ENCODE measurements at regions not wholly inside any gene's neighbourhood (a gene's known extent, or its start where the extent isn't known, plus 50 kb on each side); places are given as distances from the start of the nearest gene placed in this dataset.

DNA sequence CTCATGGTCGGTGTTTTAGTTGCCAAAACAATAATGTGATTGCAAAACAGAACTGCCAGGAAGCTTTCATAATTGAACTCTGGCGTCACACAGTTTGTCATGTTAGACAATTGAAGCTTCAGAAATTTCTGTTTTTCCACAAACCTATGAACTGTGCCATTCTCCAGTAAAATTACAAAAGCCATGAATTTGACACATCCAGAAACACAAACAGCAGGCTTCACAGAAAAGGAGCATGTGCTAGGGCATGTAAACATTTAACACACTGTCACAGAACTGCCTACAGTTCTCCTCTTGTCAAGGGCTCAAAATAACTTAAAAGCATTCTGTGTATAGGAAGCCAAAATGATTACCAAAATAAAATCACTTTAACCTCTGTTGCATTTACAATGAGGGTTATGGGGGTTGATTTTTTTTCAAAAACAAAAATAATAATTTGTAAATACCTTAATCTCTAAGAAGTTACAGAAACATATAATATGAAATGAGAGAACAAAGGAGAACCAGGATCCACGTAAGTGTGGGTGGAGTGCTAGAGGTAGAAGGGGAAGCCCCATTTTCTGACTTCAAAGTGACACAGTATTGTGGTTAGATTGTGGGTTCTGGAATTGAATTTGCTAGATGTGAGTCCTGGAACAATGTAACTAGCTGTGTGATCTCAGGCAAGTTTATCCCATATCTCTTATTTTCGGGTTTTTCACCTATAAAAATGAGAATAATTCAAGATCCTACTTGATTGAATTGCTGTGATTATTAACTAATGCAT lies 295.0 kb downstream of the CENPC start:
- FAIRE-seq (no peak), DNase-seq (ENCODE audit: extremely low spot score, insufficient read length, low read depth) (no peak)

DNA sequence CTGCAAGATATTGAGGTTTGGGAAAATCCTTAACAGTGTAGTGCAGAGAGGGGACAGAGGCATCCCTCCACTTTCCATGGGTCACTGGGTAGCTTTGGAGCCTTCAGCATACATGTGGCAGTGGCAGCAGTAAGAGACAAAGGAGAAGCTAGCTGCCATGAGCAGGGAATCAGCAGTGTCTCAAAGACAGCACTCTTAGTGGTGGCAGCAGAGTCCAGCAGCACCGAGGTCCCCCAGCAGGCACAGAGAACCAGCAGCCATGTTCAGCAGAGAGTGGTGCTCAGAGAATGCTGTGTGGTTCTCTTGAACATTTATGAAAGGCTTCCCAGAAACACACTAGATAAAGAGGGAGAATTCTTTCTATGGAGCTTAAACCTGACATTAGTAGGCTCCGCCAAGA lies 308.5 kb downstream of the CENPC start:
- no peak for DNase-seq (ENCODE audit: extremely low spot score, insufficient read length, low read depth)
- no peak for FAIRE-seq

DNA sequence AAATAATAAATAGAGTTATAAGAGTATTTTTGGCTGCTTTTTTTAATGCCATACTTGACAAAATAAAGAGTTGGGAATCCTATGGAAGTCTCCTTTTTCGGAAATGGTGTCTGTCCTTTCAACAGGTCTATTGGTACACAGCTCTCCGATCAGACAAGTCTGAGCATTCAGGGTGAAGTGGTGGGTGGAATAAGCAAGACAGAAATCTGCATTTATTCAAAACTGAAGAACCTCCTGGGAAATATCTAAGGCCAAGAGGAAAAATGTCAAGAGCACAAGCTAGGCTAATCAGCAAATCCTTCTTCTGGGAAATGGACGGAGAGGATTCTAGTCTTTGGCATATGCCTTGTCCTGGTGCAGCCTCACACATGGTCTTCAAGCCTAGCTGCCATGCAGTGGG lies 309.0 kb downstream of the CENPC start:
- FAIRE-seq: no peak
- no peak for DNase-seq (ENCODE audit: extremely low spot score, insufficient read length, low read depth)

DNA sequence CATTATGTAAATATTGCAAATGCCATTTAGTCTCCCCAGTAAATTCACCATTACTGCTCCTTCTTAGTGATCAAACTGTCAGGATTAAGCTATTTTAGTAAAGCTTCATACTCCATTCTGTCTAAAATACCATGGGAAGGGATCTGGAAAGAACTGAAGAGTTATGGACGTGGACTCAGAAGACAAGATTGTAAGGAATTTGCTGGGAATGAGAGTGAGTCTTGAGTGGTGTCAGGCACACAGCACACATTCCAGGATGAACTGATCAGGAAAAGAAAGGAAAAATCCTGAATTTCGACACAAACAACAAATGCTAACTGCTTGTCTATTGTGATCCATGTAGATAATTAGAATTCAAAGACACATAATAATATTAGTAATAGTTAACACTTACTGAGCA lies 311.0 kb downstream of the CENPC start:
- FAIRE-seq: no peak
- DNase-seq (ENCODE audit: extremely low spot score, insufficient read length, low read depth): no peak

DNA sequence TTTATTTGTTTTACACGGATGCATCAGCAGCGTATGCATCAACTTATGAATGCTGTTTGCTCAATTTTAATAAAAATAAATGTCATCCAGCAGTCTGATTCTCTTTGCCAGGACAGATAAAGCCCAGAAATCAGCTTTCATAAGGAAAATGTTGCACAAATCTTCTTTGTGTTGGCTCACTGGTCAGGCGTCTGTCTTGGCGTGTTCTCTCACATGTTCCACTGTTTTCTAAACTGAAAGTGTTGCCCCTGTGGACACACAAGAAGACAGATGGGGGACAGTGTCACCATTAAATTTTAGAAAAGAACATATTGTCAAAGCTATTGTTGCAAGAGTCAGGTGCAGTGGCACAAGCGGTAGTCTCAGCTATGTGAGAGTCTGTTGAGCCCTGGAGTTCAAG lies 316.2 kb downstream of the CENPC start:
- FAIRE-seq (no peak), DNase-seq (ENCODE audit: extremely low spot score, insufficient read length, low read depth) (no peak)

DNA sequence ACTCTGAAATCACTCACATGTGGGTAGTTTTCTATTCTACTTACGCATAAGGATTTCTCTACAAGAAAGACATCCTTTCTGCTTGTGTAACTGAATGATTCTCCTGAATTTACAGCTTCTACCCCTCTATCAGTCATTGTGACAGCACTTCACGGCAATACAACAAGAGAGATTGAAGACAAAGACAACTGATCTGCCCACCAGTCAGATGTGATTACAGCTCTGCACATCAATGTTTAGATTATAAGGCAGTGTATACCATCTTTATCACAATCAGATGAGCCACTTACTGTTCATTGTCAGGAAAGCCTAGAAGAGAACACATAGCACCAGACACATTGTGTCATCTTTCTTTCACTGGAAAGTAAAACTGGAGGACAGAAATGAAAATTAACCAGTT lies 324.4 kb downstream of the CENPC start:
- DNase-seq (ENCODE audit: extremely low spot score, insufficient read length, low read depth) (no peak), FAIRE-seq (no peak)

DNA sequence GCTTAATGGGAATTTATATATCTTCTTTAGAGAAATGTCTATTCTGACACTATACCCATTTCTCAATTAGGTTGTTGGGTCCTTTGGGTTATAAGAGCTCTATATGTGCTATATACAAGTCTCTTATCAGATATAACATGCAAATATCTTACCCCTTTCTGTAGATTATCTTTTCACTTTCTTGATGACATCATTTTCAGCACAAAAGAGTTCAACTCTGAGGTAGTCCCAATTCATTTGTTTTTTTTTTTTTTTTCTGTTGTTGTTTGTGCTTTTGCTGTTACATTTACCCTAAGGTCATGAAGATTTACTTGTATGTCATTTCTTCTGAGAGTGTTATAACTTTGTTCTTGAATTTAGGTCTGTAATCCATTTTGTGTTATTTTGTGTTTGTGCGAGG lies 326.4 kb downstream of the CENPC start:
- FAIRE-seq (no peak), DNase-seq (ENCODE audit: extremely low spot score, insufficient read length, low read depth) (no peak)

DNA sequence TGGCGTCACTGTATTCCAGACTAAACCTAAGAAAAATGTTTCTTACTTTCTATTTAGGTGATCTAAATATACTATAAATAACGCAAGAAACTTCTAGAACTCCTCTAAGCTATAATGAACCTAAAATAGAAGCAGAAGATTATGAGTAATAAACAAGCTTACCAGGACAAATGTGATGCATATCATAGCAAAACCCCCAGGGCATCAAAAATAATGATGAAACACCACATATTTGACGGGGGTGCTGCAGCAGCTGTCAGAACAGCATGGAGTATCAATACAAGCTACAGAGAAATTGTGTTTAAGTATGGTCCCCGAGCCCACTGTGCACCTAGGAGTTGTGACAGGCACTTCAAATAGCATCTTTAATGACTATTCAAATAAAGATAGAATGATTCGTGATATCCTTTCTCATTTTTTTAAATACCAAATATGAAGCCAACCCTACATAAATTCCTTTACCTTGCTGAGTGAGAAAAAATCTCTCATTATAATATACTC lies 337.3 kb downstream of the CENPC start:
- DNase-seq (ENCODE audit: extremely low spot score, insufficient read length, low read depth) (no peak), FAIRE-seq (no peak)

DNA sequence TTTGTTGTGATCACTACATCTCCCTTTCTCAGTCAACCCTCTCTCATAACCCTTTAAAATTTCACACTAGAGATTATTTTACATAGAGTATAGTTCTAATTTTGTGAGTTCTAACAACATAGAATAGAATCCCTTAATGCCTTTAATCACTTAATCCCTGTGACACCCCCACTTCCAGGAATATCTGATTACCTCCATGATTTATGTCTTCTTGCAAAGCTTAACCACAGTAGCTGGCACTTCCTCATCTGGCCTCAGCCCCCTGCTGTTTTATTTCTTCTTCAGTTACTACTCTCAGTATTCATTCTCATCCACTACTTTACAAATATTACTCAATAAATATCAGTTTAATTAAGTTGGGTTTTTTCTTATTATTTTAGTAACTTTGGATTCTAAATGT lies 340.9 kb downstream of the CENPC start:
- no peak for FAIRE-seq
- DNase-seq (ENCODE audit: extremely low spot score, insufficient read length, low read depth): no peak

DNA sequence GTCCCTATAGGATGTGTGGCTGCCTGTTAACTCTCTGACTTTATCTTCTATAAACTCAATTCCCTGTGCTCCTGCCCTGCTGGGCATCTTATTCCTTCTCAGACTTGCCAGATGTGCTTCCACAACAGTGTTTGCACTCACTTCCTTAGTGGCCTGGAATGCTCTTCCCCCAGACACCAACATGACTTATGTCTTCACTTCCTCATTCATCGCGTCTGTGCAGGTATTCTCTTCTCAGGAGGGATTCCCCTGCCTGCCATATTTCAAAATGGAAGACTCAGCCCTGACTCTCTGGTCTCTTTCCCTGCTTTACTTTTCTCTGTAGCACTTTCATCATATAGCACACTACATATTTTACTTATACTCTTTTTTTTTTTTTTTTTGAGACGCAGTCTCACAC lies 344.0 kb downstream of the CENPC start:
- no peak for FAIRE-seq
- DNase-seq (ENCODE audit: extremely low spot score, insufficient read length, low read depth): no peak

DNA sequence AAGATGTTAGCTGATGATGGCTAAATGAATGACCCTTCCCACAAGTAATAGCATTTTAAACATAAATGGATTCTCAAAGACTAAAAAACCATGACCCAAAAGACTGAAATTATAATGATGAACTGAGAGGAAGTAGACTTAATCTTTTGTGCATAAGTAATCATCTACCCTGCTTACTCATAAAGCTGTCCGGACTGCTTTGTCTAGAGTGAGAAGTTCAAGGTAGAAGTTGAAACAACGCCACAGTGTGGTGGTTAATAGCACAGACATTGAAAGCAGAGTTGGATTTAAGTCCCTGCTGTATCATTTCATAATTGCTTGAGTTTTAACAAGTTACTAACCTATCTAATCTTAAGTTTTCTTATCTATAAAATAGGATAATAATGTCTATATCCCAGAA lies 346.6 kb downstream of the CENPC start:
- FAIRE-seq: no peak
- no peak for DNase-seq (ENCODE audit: extremely low spot score, insufficient read length, low read depth)

DNA sequence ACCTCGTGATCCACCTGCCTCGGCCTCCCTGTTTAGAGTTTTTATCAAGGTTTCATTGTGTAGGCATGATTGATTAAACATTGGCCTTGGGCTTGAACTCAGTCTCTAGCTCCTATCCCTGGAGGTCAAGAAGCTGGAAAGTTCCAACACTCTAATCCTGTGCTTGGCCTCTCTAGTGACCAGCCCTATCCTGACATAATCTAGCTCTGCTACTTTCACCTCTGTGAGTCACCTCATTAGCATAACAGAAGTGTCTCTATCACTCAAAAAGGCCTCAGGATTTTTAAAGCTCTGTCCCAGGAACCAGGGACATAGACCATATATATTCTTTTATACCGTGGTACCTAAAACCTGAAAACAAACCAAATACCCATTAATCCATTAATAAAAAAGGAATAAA lies 377.5 kb downstream of the CENPC start:
- DNase-seq (ENCODE audit: extremely low spot score, insufficient read length, low read depth) (no peak), FAIRE-seq (no peak)

DNA sequence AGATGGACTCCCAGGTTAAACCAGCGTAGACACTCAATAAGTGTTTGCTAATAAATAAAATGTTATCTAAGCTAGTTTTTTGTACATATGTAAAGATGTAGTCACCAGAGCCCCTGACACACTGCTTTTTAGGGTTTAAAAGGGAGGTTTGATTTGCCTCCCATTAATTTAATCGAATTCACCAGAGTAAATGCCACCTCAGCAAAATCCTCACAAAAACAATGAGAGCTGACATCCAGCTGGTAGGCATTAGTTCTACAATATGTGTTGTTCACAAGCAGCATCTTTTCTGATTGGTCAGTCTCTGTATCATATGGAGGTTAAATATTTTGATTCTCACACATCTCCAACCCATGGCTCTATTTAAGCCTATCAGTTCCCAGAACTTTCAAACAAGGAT lies 382.6 kb downstream of the CENPC start:
- no peak for DNase-seq (ENCODE audit: extremely low spot score, insufficient read length, low read depth)

DNA sequence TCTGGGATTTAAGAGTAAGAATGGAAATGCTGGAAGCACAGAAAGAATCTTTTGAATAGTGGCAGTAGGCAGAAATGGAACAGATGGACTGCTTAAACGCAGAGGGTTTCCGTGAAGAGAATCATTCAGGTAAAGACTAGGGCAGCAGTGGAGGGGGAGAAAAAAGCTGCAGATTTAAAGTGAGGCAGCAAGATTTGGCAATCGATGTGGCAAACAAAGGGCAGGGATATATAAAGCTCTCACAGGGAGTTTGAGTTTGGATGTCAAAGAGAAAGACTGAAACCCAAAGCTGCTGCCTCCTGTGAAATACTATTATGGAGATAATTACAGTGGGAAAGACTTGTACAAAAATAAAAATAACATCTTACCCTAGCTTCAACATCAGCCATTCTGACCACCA lies 384.0 kb downstream of the CENPC start:
- FAIRE-seq: no peak
- DNase-seq (ENCODE audit: extremely low spot score, insufficient read length, low read depth): no peak

More for the DNA sequence above, 382.6 kb downstream of the CENPC start:
- FAIRE-seq: no peak

DNA sequence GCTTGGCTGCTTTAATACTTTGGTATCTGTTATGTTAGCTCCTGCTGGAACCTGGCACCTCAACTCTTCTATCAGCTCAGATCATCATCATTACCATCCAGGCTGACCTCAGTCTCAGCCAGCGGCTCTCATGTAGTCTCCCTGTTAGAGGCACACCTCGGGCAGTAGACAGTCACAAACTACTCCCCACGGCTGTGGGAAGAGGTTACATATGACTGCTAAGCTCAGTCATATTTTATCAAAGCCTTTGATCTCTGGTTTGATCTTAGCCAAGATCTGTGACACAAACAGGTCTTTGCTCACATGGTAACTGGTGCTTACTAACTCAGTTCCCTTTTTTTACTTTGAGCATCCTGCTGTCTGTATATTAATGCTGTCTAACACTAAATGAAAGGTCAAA lies 384.9 kb downstream of the CENPC start:
- DNase-seq (ENCODE audit: extremely low spot score, insufficient read length, low read depth): no peak

DNA sequence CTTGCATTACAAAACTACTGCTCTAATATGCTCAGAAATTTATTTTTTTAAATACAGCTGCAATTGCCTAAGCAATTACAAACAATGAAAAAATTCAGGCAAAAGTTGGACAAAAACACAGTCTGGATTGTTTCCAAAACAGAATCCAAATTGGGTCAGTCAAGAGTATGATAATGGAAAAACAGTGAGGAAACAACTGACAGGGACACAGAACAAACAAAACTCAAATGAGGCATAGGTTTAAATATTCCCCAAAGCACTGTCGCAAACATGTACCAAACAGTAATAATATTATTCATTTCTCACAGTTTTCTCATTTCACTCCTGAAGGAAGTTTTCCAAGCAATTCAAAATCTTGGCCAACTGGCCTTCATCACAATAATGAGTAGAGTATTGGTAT lies 386.6 kb downstream of the CENPC start:
- DNase-seq (ENCODE audit: extremely low spot score, insufficient read length, low read depth): no peak
- FAIRE-seq: no peak

More for the DNA sequence above, 384.9 kb downstream of the CENPC start:
- no peak for FAIRE-seq

DNA sequence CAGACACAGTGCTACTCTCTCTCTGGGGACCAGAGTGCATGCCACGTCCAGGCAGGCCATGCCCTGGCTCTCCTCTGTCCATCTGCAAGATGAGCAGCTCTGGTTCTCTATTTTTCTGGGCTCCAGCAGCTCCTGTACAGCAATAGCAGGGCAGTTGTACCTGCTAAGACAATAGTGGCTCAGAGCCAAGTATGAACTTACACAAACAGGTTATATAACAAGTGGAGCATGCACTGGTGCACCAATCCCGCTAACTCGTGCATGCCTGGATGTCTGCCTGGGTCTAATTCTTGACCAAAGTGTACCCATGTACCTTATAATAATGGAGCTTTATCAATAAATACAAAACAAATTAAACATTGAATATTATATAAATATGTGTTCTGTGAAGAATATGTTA lies 392.3 kb downstream of the CENPC start:
- FAIRE-seq: no peak
- DNase-seq (ENCODE audit: extremely low spot score, insufficient read length, low read depth): no peak

DNA sequence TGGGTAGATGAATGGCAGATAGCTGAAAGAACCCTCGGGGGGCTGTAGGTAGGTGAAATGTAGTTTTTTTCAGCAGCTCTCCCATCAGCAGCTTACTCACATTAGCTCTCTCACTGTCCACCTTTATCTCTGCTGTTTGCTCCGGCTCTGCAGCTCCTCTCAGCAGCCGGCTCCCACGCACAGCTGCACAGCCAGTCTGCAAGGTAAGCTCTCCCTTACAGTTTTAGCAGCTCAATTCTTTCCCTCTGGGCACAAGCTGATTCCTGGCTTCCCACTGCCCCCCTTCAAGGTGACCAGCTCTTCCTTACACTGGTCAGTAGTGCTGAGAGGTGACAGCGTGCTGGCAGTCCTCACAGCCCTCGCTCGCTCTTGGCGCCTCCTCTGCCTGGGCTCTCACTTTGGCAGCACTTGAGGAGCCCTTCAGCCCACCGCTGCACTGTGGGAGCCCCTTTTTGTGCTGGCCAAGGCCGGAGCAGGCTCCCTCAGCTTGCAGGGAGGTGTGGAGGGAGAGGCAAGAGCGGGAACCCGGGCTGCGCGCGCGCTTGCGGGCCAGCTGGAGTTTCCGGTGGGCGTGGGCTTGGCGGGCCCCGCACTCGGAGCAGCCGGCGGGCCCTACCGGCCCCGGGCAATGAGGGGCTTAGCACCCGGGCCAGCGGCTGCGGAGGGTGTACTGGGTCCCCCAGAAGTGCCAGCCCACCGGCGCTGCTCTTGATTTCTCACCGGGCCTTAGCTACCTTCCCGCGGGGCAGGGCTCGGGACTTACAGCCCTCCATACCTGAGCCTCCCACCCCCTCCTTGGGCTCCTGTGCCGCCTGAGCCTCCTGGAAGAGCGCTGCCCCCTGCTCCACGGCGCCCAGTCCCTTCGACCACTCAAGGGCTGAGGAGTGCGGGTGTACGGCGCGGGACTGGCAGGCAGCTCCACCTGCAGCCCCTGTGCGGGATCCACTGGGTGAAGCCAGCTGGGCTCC lies 393.6 kb downstream of the CENPC start:
- FAIRE-seq (no peak), DNase-seq (ENCODE audit: extremely low spot score, insufficient read length, low read depth) (no peak)

DNA sequence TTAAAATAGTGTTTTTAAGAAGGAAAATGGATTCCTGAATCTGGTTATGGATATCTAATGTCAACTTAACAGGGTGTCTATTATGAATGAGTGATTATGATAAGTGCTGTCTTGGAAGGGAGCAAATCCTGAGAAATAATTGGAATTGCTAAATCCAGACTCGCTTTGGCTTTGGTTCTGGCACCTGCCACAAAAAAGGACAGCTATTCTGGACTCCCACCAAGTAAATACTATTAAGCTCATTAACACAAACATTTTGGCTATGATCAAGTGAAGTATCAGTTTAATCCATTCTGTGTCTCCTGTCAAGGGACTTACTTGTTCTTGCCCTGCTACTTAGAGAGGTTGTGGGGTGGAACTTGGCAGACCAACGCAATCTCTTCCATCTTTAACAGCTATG lies 403.7 kb downstream of the CENPC start:
- no peak for DNase-seq (ENCODE audit: extremely low spot score, insufficient read length, low read depth)
- FAIRE-seq: no peak

DNA sequence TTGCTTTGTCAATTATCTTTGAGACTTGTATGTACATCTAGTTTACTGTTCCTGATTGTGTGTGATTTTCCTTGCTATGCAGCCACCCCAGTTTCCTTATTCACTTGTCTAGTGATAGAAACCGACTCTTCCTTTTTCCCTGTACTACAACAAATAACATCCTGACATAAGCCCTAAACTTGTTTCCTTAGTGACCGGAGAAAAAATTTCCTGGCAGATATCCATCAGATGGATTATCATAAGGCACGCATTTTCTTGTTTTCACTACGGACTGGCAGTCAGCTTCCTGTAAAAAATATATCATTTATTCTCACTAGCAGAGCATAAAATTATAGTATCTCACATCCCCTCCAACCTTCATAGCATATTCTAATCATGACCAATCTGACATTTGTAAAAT lies 410.7 kb downstream of the CENPC start:
- FAIRE-seq (no peak), DNase-seq (ENCODE audit: extremely low spot score, insufficient read length, low read depth) (no peak)

DNA sequence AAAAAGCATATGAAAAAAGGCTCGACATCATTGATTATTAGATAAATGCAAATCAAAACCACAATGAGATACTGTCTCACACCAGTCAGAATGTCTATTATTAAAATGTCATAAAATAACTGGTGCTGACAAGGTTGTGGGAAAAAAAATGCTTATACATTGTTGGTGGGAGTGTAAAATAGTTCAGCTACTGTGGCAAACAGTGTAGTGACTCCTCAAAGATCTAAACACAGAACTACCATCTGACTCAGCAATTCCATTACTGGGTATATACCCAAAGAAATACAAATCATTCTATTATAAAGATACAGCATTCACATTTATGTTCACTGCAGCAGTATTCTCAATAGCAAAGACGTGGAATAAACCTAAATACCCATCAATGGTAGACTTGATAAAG lies 412.1 kb downstream of the CENPC start:
- FAIRE-seq (no peak), DNase-seq (ENCODE audit: extremely low spot score, insufficient read length, low read depth) (no peak)

Measured in GM18507 (cell line).